ENCODE measurements at regions not wholly inside any gene's neighbourhood (a gene's known extent, or its start where the extent isn't known, plus 50 kb on each side); places are given as distances from the start of the nearest gene placed in this dataset.
"Not testable (repeated sequence)": the region's sequence is repeated elsewhere in the genome, so short reads cannot be mapped to it uniquely, and the experiment has no call there.

- TF ChIP-seq CTCF, POLR2A (IDR thresholded peaks at IDR 0.05): not testable (repeated sequence)
Observed at GRCh38 chr15:85197582-85197981, 182.8 kb upstream of the AKAP13 start.

All from stomach (tissue), 4 donors.